ENCODE measurements at regions not wholly inside any gene's neighbourhood (a gene's known extent, or its start where the extent isn't known, plus 50 kb on each side); places are given as distances from the start of the nearest gene placed in this dataset.

GRCh38 chr6:8670792-8671191 is 235.4 kb upstream of the SLC35B3 start:
- no peak for DNase-seq (ENCODE audit: low read depth in 3 of 3)

GRCh38 chr6:8664700-8665099 is 229.4 kb upstream of the SLC35B3 start:
- no peak for DNase-seq (ENCODE audit: low read depth in 3 of 3)

- DNase-seq (ENCODE audit: low read depth in 3 of 3): no peak
Observed at GRCh38 chr6:8664070-8664469, 228.7 kb upstream of the SLC35B3 start.

GRCh38 chr6:8659404-8660189 is 224.3 kb upstream of the SLC35B3 start:
- no peak for DNase-seq (ENCODE audit: low read depth in 3 of 3)

- no peak for DNase-seq (ENCODE audit: low read depth in 3 of 3)
Observed at GRCh38 chr6:8658416-8658815, 223.1 kb upstream of the SLC35B3 start.

GRCh38 chr6:8657522-8657921 is 222.2 kb upstream of the SLC35B3 start:
- no peak for DNase-seq (ENCODE audit: low read depth in 3 of 3)

GRCh38 chr6:8655670-8656454 is 220.5 kb upstream of the SLC35B3 start:
- no peak for DNase-seq (ENCODE audit: low read depth in 3 of 3)

GRCh38 chr6:8652710-8653109 is 217.4 kb upstream of the SLC35B3 start:
- no peak for DNase-seq (ENCODE audit: low read depth in 3 of 3)

- no peak for DNase-seq (ENCODE audit: low read depth in 3 of 3)
Observed at GRCh38 chr6:8651998-8652397, 216.7 kb upstream of the SLC35B3 start.

GRCh38 chr6:8645212-8645611 is 209.9 kb upstream of the SLC35B3 start:
- no peak for DNase-seq (ENCODE audit: low read depth in 3 of 3)

GRCh38 chr6:8644306-8644705 is 209.0 kb upstream of the SLC35B3 start:
- no peak for DNase-seq (ENCODE audit: low read depth in 3 of 3)

- DNase-seq (ENCODE audit: low read depth in 3 of 3): no peak
Observed at GRCh38 chr6:8642854-8643253, 207.5 kb upstream of the SLC35B3 start.

GRCh38 chr6:8642131-8642530 is 206.8 kb upstream of the SLC35B3 start:
- no peak for DNase-seq (ENCODE audit: low read depth in 3 of 3)

- DNase-seq (ENCODE audit: low read depth in 3 of 3): no peak
Observed at GRCh38 chr6:8639928-8640649, 204.7 kb upstream of the SLC35B3 start.

GRCh38 chr6:8637896-8638597 is 202.7 kb upstream of the SLC35B3 start:
- DNase-seq (ENCODE audit: low read depth in 3 of 3): no peak

- DNase-seq (ENCODE audit: low read depth in 3 of 3): no peak
Observed at GRCh38 chr6:8633762-8634161, 198.4 kb upstream of the SLC35B3 start.

GRCh38 chr6:8628736-8629135 is 193.4 kb upstream of the SLC35B3 start:
- no peak for DNase-seq (ENCODE audit: low read depth in 3 of 3)

- DNase-seq (ENCODE audit: low read depth in 3 of 3): no peak
Observed at GRCh38 chr6:8628063-8628462, 192.7 kb upstream of the SLC35B3 start.

GRCh38 chr6:8627085-8627861 is 191.9 kb upstream of the SLC35B3 start:
- DNase-seq (ENCODE audit: low read depth in 3 of 3): no peak

GRCh38 chr6:8624665-8625064 is 189.3 kb upstream of the SLC35B3 start:
- DNase-seq (ENCODE audit: low read depth in 3 of 3): no peak

- DNase-seq (ENCODE audit: low read depth in 3 of 3): no peak
Observed at GRCh38 chr6:8623441-8623840, 188.1 kb upstream of the SLC35B3 start.
